Thyroid gland (tissue), 4 donors: ENCODE measurements at regions not wholly inside any gene's neighbourhood (a gene's known extent, or its start where the extent isn't known, plus 50 kb on each side); places are given as distances from the start of the nearest gene placed in this dataset.

ENCODE experiments used
- POLR2A ChIP-seq, 2 donors: fragments of 450-650 bp; IDR thresholded peaks; one replicate each; pipeline ENCODE4 v1.6.1; 2017; ENCODE audit warnings: antibody characterized with exemption in 2 of 2, mild to moderate bottlenecking in 2 of 2, moderate library complexity in 1 of 2
- TF ChIP-seq, protein P1 (sequence below), 6 experiments: fragments of 200-600 bp in 3 of 6; fragments of 450-650 bp in 3 of 6; sonication (generic) in 3 of 6; IDR thresholded peaks; one replicate each; pipeline ENCODE4 v1.5.1; 2016 to 2019; ENCODE audit warnings: antibody characterized with exemption in 6 of 6, mild to moderate bottlenecking in 2 of 6, inconsistent platforms in 1 of 6, moderate library complexity in 1 of 6

DNA sequence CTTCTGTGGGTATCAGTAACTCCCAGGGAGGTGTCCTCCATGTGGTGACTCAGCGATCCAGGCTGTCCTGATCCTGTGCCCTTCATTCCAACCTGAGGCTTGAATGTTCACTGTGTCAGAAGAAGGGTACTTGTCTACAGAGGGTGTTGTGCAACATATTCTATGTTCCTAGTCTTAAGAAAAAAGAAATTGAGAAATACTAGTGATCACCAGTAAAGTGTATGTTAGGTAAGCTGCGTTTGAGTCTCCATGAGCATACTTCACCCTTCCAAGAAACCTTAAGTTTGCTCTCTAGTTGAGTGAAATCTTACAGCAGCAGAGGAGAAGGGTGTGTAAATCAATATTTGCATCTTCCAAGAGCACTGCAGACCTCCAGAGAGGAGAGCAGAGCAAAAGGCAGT, 122.2 kb upstream of the SLC24A5 start:
- TF ChIP-seq POLR2A (IDR thresholded peaks at IDR 0.05) = no peak
- TF ChIP-seq, protein P1, sequence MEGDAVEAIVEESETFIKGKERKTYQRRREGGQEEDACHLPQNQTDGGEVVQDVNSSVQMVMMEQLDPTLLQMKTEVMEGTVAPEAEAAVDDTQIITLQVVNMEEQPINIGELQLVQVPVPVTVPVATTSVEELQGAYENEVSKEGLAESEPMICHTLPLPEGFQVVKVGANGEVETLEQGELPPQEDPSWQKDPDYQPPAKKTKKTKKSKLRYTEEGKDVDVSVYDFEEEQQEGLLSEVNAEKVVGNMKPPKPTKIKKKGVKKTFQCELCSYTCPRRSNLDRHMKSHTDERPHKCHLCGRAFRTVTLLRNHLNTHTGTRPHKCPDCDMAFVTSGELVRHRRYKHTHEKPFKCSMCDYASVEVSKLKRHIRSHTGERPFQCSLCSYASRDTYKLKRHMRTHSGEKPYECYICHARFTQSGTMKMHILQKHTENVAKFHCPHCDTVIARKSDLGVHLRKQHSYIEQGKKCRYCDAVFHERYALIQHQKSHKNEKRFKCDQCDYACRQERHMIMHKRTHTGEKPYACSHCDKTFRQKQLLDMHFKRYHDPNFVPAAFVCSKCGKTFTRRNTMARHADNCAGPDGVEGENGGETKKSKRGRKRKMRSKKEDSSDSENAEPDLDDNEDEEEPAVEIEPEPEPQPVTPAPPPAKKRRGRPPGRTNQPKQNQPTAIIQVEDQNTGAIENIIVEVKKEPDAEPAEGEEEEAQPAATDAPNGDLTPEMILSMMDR (IDR thresholded peaks at IDR 0.05) = no peak
